Parathyroid adenoma (tissue), 2 donors: ENCODE measurements at regions not wholly inside any gene's neighbourhood (a gene's known extent, or its start where the extent isn't known, plus 50 kb on each side); places are given as distances from the start of the nearest gene placed in this dataset.

ENCODE experiments used
- H2AFZ ChIP-seq: fragments of 300-600 bp; sonication (generic); one replicate; pipeline ENCODE4 v1.7.0; 2017; ENCODE audit warnings: antibody characterized with exemption, mild to moderate bottlenecking
- H3K27ac ChIP-seq: fragments of 300-600 bp; sonication (generic); one replicate; pipeline ENCODE4 v1.7.0; 2017
- H3K27me3 ChIP-seq: fragments of 300-600 bp; sonication (generic); one replicate; pipeline ENCODE4 v1.7.0; 2017; ENCODE audit warnings: low read length; ENCODE audit not compliant: control insufficient read depth, insufficient read depth
- H3K36me3 ChIP-seq: fragments of 300-600 bp; sonication (generic); one replicate; pipeline ENCODE4 v1.7.0; 2017; ENCODE audit warnings: low read length; ENCODE audit not compliant: control insufficient read depth, insufficient read depth
- H3K4me1 ChIP-seq: fragments of 300-600 bp; sonication (generic); one replicate; pipeline ENCODE4 v1.7.0; 2017; ENCODE audit warnings: control low read depth
- H3K4me2 ChIP-seq: fragments of 300-600 bp; sonication (generic); one replicate; pipeline ENCODE4 v1.7.0; 2017; ENCODE audit warnings: low read length
- H3K4me3 ChIP-seq: fragments of 300-600 bp; sonication (generic); one replicate; pipeline ENCODE4 v1.7.0; 2017; ENCODE audit warnings: low read depth, low read length
- H3K79me2 ChIP-seq: fragments of 300-600 bp; sonication (generic); one replicate; pipeline ENCODE4 v1.7.0; 2017; ENCODE audit warnings: control low read depth
- H3K9ac ChIP-seq: fragments of 300-600 bp; sonication (generic); one replicate; pipeline ENCODE4 v1.7.0; 2017; ENCODE audit warnings: mild to moderate bottlenecking
- H3K9me3 ChIP-seq: fragments of 300-600 bp; sonication (generic); one replicate; pipeline ENCODE4 v1.7.0; 2017; ENCODE audit warnings: low read length; ENCODE audit not compliant: control insufficient read depth
- TF ChIP-seq, protein P1 (sequence below): fragments of 300-600 bp; sonication (generic); IDR thresholded peaks from one replicate; pipeline ENCODE4 v1.7.0; 2017; ENCODE audit warnings: antibody characterized with exemption, mild to moderate bottlenecking
- donor health status: primary hyperparathyroidism.

GRCh38 chr15:91603384-91604080 lies 250.0 kb upstream of the SLCO3A1 start:
- no peaks in the 10 kb centered on the region for H3K27me3 ChIP-seq
- no peaks in the 10 kb centered on the region for H3K79me2 ChIP-seq
- no peak overlapping the region for H3K4me2 ChIP-seq
- TF ChIP-seq, protein P1, sequence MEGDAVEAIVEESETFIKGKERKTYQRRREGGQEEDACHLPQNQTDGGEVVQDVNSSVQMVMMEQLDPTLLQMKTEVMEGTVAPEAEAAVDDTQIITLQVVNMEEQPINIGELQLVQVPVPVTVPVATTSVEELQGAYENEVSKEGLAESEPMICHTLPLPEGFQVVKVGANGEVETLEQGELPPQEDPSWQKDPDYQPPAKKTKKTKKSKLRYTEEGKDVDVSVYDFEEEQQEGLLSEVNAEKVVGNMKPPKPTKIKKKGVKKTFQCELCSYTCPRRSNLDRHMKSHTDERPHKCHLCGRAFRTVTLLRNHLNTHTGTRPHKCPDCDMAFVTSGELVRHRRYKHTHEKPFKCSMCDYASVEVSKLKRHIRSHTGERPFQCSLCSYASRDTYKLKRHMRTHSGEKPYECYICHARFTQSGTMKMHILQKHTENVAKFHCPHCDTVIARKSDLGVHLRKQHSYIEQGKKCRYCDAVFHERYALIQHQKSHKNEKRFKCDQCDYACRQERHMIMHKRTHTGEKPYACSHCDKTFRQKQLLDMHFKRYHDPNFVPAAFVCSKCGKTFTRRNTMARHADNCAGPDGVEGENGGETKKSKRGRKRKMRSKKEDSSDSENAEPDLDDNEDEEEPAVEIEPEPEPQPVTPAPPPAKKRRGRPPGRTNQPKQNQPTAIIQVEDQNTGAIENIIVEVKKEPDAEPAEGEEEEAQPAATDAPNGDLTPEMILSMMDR, result no peak
- no peaks in the 10 kb centered on the region for H3K4me1 ChIP-seq
- no peaks in the 10 kb centered on the region for H3K36me3 ChIP-seq
- no peak overlapping the region for H3K27ac ChIP-seq
- no peaks in the 10 kb centered on the region for H3K9me3 ChIP-seq
- no peak overlapping the region for H3K4me3 ChIP-seq
- no peak overlapping the region for H3K9ac ChIP-seq
- H2AFZ ChIP-seq, result no peak overlapping the region

DNA sequence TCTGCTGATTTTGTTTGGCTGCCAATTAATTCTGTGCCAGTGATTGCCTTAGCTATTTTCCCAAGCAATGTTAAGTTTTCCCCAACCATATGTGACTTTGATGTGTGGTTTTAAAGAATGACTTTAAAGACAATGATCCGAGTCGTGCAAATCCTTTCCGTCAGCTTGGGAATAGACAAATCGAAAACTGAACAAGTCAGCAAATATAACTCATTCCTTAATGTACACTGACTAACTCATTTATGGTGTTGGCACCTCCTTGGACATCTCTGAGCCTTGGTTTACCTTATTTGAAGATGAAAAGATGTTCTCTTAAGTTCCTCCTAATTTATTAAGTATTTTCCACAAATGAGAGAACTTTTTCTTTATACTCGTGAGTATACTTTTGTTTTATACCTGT lies 249.4 kb upstream of the SLCO3A1 start:
- no peaks in the 10 kb centered on the region for H3K27me3 ChIP-seq
- no peak overlapping the region for H3K9ac ChIP-seq

DNA sequence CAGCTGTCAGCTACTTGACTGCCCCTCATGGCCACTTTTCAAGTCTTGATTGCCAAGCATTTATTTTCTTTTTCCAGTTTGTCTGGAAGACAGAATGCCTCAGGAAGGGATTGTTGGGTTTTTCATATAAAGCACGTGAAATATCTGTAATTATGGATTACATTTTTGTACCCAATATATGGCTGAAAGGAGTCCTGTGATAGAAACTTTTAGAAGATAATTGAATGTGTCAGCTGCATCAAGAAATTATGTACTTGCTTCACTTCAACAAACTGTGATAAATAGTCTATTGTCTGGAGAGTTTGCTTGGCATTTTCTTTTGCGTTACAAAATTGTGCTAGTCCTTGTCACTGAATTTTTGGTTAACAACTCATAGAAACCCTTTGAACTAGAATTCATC lies 247.9 kb upstream of the SLCO3A1 start:
- H3K9ac ChIP-seq, result no peak overlapping the region
- no peaks in the 10 kb centered on the region for H3K79me2 ChIP-seq
- no peak overlapping the region for H3K27ac ChIP-seq
- no peaks in the 10 kb centered on the region for H3K36me3 ChIP-seq
- no peaks in the 10 kb centered on the region for H3K4me1 ChIP-seq
- TF ChIP-seq, protein P1, result no peak
- H3K4me3 ChIP-seq, result no peak overlapping the region
- H2AFZ ChIP-seq, result no peak overlapping the region
- no peaks in the 10 kb centered on the region for H3K9me3 ChIP-seq
- H3K27me3 ChIP-seq, result no peaks in the 10 kb centered on the region
- H3K4me2 ChIP-seq, result no peak overlapping the region

More for the DNA sequence above, 249.4 kb upstream of the SLCO3A1 start:
- H3K79me2 ChIP-seq, result no peaks in the 10 kb centered on the region
- TF ChIP-seq, protein P1, result no peak
- H3K36me3 ChIP-seq, result no peaks in the 10 kb centered on the region
- H3K9me3 ChIP-seq, result no peaks in the 10 kb centered on the region
- no peak overlapping the region for H3K4me3 ChIP-seq
- H3K4me2 ChIP-seq, result no peak overlapping the region
- H3K4me1 ChIP-seq, result no peaks in the 10 kb centered on the region
- H3K27ac ChIP-seq, result no peak overlapping the region
- no peak overlapping the region for H2AFZ ChIP-seq

DNA sequence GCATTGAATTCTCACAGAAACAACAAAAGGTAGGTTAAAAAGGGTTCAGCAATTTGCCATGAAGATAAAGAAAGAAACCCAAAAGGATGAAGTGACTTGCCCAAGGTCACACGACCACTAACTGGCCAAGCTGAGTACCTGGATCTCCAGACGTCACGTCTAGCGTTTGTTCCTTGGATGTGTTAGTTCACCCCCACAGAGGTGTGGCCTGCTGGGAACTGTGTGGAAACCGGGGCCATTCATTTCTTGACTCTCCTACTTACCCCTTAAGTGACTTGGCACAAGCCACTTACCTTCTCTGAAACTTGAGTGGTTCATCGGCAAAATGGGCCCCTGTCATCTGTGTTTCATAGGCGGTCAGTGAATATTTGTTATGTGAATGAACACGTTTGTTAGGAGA lies 244.3 kb upstream of the SLCO3A1 start:
- no peak overlapping the region for H3K27ac ChIP-seq
- TF ChIP-seq, protein P1, result no peak
- H3K36me3 ChIP-seq, result no peaks in the 10 kb centered on the region
- H3K9me3 ChIP-seq, result no peaks in the 10 kb centered on the region
- no peak overlapping the region for H3K4me2 ChIP-seq
- H3K4me3 ChIP-seq, result no peak overlapping the region
- H2AFZ ChIP-seq, result no peak overlapping the region
- H3K4me1 ChIP-seq, result no peaks in the 10 kb centered on the region
- H3K27me3 ChIP-seq, result no peaks in the 10 kb centered on the region
- no peaks in the 10 kb centered on the region for H3K79me2 ChIP-seq
- H3K9ac ChIP-seq, result no peak overlapping the region

- Histone ChIP-seq H3K79me2 (no peaks in the 10 kb centered on the region), H3K9me3 (no peaks in the 10 kb centered on the region), H3K27ac (no peak overlapping the region), H3K9ac (no peak overlapping the region), H3K4me2 (no peak overlapping the region), H3K4me1 (no peaks in the 10 kb centered on the region), H3K36me3 (no peaks in the 10 kb centered on the region), H3K4me3 (no peak overlapping the region), H2AFZ (no peak overlapping the region), H3K27me3 (no peaks in the 10 kb centered on the region)
- TF ChIP-seq, protein P1, result no peak
Observed at GRCh38 chr15:91609966-91610365, 243.5 kb upstream of the SLCO3A1 start.
